IPS DF 4.7 (cell line): ENCODE measurements at regions not wholly inside any gene's neighbourhood (a gene's known extent, or its start where the extent isn't known, plus 50 kb on each side); places are given as distances from the start of the nearest gene placed in this dataset.

ENCODE experiments used
- DNase-seq: peaks from one replicate; pipeline ENCODE4 v3.0.0-alpha.2; 2013; ENCODE audit warnings: low spot score; ENCODE audit errors: extremely low read depth

DNA sequence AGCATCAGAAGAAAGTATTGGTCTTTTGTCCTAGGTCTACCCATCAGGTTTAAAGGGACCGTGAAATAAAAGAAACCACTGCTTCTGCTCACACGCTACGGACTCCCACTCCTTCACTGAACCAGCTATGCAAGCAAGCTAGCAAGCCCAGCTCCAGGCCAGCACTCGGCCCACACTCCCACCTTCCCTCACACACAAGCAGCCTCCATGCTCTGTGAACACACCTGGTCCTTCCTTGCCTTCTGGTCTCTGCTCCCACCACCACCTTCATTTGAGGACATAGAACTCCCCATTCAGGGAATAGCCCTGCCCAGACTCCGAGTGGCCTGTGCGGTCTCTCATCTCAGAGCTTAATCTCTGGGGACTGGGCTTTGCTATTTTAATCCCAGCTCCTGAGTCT is 436.4 kb upstream of the CDH4 start:
- DNase-seq: no peak

DNA sequence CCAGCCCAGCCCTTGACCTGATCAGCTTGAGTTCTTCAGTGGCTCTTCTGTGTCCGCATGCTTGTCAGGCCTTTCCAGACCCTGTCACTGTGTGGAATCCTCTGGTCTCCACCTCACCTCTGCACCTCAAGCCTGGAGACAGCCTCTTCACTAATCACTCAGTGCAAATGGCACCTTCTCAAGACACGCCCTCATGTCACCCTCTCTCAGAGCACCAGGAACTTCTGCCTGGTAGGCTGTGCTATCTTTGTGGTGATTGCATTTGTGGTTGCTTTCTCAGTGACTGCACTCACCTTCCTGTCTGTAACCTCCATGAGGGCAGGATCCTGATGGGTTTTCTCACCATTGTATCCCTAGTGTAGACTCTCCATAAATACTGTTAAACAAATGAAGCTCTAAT is 435.2 kb upstream of the CDH4 start:
- DNase-seq: no peak

DNA sequence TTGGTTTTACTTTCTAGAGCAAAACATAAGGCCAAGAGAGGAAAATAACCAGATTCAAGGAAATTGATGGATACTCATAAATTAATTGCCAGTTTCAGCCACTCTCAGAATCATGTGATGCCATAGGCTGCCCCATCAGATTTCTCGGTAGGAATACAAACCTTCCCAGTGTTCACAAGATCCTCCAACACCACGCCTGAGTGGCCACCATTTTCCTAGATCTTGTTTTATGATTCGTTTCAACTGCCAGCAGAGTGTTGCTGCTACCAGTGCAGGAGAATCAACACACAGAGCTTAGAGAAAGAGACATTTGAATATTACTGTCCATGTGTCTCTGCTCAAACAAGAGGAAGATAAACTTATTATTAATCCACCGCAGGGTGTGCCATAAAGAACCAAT is 434.2 kb upstream of the CDH4 start:
- DNase-seq: no peak

DNA sequence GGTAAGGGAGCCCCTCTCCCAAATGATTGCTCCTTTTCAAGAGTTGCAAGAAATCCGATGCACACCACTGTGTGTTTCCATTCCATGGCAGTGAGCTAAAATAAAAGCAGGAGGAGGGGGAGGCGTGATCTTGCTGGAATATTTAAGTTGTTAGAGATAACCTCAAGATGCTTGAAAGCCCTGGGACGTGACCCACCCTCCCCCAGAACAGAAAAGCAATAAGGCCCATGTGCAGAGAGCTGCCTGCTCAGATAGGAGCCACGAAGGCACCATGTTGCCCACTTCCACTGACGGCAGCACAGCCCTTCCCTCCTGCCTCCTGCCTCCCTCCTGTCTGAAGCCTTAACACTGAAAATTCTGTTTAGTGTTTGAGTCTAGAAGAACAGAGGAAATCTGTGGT is 432.6 kb upstream of the CDH4 start:
- DNase-seq: no peak

DNA sequence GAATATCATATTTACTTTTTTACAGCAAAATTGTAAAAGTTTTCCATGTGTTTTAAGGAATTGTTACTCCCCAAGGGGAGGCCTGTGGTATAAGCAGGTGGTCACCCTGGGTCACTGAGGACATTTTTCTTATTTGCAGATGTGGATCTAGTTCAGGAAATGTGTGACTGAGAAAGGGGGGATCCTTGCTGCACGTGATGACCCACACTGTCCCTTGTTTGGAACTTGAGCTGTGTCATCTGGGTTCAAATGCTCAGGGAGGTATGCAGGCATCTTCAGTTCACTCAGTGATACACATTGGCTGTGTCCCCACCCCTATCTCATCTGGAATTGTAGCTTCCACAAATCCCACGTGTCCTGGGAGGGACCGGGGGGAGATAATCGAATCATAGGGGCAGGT is 431.9 kb upstream of the CDH4 start:
- no peak for DNase-seq

DNA sequence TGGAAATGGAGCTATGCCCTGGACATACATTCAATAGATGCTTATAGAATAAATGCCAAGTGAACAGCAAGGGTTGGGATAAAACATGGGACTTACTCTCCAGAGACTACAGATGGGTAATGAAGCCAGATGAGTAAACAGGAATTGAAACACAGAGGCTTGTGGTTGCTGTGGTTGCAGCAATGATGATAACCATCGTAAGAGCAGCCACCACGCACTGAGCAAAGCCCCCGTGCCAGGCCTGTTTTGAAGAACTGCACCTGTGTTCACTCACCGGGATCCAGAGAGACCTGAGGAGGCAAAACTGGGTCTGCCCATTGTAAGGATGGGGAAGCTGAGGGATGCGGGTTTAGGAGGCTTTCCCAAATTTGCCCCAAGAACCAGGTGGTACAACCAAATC is 431.1 kb upstream of the CDH4 start:
- no peak for DNase-seq

DNA sequence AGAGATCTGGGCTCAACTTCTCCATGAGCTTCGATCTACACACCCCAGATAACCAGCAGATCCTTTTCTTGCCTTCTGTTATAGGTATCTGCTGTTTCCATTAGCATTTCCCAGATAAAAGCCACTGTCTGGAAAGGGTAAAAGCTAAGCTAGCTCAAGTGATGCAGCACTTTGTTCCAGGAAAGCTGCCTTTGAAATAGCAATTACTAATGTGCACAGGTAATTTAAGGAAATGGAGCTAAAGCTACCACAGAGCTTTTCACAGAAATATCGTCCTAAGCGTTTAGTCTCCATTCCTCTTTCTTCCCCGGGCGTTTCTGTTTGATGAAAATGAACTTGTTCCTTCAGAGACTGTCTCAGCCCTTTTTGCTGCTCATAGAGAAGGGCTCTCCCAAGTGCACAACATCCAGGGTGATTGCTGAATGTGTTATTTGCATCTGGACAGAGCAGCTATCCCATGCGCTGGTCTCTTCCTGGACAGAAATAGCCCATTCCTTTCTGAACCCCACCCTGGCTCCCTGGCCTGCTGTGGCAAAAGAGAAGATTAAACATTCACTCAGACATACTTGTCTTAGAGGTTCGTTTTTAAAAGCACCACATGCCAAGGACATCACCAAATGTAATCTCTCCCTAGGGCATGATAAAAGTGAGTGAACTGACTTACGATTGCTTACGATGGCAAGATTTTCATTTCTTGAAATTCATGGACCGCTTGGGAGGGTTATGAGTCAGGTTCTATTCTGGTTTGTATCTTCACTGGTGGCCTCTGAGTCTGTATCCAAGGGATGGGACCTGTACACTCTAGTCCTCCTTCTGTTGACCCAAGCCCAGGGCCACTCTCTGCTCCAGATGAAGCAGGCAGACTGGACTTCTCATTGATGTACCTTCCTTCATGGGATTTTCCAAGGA is 429.1 kb upstream of the CDH4 start:
- DNase-seq: no peak

DNA sequence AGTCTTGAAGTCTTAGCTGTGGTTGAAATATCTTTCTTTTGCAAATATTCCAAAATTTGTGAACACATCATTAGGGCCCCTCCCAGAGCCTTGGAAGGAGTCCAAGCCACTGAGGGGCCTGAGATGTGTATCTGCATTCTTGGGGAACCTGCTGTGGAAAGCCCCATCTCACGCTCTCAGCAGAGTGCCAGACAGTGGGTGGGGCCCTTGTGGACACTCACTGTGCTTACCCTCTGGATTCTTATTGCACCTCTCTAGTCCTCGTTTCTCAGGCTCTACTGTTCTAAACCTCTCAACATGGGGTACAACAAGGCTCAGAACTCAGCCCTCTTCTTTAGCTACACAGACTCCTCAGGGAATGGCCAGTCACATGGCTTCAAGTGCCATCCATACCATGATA is 416.2 kb upstream of the CDH4 start:
- no peak for DNase-seq

DNA sequence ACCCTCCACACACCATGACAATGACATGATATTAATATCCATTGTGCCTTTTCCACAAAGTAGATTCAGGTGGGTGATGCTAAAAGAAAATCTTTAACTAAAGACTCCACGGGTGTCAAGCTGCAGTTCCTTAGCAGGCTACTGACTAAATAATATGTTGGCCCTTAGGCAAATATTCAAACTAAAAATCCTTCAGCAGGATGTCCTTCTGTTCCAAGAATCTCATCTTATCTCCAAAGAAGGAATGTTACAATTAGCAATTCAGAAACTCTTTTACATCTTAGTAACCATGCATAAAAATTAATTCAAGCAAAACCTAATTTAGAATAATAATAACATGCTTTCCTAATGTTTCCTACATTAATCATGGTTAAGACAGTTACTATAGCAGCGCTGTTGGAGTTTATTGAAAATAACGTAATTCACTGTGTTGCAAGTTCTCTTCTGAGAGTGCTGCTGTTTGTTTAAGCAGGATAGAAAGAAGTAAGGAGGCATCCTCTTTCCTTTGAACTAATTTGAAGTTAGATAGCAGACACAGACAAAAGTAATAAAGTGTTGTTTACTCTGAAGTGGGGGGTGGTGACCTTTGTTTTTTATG is 414.8 kb upstream of the CDH4 start:
- DNase-seq: no peak

DNA sequence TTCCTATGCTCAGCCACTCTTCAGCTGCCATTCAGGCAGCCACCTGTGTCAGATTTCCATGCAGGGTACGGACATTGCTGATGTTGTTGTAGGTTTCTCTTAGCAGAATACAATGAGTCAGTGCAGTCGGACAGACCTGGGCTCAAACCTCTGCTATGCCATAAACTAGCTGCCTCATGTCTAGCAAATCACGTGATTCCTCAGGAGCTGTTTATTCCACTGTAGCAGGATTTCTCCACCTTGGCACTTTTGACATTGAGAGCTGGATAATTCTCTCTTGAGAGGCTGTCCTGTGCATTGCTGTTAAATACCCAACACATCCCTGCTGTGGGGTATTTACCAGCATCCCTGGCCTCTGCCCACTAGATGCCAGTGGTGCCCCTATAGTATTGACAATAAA is 413.8 kb upstream of the CDH4 start:
- no peak for DNase-seq

DNA sequence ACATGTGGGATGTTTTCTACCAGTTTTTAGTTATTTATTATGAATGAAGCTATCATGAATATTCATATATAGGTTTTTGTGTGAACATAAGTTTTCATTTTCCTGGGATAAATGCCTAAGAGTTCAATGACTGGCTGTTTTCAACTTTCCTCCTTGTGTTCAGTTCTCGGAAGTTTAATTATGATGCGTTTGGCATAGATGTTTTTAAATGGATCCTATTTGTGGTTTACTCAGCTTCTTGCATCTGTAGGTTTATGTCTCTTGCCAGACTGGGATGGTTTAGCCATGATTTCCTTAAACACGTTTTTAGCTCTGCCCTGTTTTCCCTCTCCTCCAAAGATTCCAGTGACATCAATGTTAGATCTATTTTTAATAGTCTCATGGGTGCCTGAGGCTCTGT is 411.1 kb upstream of the CDH4 start:
- DNase-seq: no peak

DNA sequence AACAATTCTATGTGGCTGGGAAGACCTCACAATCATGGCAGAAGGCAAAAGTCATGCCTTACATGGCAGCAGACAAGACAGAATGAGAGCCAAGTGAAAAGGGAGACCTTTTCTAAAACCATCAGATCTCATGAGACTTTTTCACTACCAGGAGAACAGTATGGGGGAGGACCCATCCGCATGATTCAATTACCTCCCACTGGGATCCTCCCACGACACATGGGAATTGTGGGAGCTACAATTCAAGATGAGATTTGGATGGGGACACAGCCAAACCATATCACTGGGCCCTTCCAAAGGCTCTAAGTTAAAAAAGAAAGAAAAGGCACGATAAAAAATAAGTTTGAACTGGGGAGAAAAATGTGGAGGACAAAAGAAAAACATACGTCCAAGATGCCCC is 406.9 kb upstream of the CDH4 start:
- DNase-seq: no peak

DNA sequence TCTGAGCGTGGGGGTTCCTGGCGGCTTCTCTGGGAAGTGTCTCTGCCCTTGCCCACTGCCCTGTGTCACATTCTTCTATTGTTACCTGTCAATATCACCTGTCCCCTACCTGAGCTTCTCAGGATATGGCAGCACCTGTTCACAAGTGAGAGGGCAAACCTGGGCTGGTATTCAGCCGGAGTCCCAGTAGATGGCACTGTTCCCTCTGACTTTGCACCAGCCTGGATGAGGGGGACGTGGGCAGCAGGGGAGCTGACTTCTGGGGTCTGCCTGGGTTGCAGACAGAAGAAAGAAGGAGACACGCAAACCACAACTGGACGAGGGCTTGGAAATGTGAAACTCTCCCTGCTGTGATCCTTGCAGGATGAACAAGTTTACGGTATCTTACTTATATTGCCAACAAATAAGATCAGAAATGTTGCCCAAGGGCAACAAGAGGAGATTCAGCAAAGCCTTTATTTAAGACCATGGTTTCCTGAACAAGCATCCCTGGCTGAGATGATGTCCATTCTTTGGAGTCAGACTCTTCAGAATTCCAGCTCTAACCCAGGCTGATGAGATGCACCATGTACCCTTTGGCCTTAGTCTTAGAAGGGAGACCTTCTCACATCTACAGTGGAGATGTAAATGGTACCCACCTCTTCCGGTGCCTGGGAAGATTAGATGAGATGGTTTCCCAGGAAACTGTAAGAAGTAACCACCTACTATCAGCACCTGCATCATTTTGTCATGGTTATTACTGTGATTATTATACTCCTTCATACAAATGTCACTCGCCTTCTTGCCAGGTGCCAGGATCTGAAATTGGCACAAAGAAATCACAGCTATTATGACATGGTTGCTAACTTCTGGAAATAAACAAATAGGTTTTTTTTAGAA is 400.0 kb upstream of the CDH4 start:
- peak; percentile 44 for DNase-seq

DNA sequence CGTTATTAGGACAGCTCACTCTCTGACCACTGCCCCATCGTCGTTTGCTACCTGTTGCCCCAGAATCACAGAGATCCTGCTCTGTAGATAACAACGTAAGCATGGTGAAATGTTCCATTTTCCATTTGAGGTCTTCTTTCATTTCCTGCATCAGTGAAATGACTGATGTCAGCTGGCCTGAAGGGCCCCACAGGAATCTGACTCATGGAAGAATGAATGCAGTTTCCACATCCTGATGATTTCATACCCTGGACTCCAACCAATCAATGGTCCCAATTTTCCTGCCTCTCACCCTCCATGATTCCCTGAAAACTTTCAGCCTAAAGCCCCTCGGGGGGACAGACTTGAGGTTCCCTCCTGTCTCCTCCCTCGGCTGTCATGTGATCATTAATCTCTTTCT is 394.4 kb upstream of the CDH4 start:
- no peak for DNase-seq

DNA sequence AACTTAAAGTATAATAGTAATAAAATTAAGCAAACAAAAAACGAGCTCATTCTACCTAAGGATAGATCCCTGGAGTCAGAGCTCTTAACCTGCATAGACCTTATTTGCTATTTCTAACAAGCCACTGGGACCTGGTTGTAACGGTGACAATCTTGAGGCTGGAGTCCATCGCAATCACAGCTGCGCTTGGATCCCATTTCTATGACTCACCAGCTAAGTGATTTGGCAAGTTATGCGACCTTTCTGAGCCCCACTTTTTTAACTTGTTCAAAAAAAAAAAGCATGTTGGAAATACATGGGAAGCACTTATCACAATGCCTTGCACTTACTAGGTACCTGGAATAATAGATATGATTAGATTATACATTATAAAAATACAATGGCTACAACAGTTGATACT is 389.5 kb upstream of the CDH4 start:
- DNase-seq: no peak

DNA sequence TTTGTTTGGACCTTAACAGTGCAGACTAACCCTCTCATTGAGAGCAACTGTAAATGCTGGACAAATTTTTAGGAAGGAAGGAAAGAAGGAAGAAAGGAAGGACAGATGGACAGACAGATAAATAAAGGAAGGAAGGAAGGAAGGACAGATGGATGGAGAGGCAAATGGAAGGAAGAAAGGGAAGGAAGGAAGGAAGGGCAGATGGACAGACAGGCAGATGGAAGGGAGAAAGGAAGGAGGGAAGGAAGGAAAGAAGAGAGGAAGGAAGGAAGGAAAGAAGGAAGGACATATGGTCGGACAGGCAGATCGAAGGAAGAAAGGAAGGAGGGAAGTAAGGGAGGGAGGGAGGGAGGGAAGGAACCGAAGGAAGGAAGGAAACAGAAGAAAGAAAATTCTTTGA is 388.5 kb upstream of the CDH4 start:
- no peak for DNase-seq

DNA sequence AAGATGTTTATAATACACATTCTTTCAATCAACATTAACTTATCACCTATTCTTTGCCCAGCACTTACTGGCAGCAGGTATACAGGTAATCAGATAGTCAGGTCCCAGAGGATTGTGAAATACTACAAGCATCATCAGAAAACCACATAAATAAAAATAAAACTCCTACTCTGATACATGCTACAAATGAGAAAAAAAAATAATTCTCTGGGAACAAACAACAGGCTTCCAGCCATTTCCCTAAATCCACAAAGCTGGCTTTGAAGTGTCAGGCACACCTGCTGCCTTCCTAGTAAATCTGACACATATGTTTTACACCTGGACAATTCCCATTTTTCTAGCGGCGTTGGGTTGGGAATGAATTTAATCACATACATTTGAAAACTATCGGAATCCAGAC is 384.5 kb upstream of the CDH4 start:
- no peak for DNase-seq

DNA sequence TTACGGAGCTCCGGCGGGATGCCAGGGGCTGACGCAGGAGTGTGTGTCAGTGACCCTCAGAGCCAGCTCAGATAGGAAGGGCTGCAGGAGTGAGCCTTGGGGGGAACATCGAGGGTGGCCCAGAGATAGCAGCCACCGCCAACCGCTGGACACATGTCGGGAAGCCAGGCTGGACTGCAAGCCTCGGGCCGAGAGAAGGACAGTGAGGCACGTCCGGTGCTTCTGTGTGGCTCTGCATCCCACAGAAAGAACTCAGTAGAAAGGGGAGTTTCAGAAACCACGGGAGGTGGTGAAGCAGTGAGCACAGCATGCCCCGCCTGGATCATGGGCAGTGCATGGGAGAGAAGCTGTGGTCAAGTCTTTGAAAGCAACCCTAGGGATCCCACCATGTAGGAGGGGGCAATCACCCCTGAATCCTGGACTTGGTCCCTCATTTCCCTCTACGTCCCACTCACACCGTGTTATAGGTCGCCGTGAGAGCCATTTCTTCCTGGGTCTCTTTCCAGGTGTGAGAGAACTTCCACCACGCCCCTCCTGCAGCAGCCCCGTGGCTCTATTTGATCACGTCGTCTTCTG is 383.7 kb upstream of the CDH4 start:
- DNase-seq: no peak

DNA sequence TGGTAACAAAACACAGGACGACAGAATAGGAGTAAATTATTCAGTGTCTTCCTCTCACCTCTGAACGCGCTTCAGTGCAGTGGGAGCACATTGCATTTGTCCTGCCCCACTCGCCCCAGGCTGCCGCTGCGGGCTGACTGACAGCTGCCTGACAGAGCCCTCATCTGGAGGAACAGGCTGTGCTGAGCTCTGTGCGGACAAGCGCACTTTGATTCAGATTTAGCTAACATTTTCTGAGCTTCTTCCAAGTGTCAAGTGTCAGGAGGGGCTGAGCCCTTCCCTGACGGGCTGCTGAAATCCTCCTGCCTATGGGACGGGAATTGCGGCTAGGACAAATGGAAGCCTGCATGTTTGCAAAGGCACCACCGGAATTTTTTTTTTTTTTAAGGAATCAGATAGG is 383.0 kb upstream of the CDH4 start:
- DNase-seq: no peak

DNA sequence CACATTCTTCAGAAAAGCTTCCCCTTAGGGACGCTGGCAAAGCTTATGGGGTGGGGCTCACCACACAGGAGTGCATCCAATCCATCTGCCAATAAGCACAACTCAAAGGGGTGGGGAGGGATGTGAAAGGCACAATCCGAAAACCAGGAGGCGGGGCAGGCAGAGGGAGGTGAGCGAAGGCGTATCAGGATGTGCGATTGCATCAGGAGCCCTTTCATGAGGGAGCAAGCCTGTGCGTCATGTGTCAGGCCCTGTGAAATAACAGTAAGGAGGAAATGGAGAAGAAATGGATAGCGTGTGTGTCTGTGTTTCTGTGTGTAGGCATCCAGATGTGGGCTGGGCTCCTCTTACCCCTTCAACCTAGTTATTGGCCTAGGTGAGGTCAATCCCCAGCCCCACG is 382.4 kb upstream of the CDH4 start:
- no peak for DNase-seq

DNA sequence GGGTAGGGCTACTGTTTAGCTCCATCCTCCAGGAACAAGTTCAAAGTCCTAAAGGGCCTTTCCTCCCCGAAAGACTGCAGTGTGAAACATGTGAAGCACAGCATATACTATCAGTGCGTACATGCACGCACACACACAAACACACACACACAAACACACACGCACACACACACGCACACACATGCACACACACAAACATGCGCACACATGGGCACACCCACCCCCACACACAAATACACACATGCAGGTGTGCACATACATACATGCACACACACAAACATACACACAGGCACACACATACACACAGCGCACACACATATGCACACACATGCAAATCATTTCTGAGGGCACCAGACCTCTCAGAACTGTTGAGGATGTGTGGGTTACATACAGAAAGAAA is 382.0 kb upstream of the CDH4 start:
- no peak for DNase-seq

DNA sequence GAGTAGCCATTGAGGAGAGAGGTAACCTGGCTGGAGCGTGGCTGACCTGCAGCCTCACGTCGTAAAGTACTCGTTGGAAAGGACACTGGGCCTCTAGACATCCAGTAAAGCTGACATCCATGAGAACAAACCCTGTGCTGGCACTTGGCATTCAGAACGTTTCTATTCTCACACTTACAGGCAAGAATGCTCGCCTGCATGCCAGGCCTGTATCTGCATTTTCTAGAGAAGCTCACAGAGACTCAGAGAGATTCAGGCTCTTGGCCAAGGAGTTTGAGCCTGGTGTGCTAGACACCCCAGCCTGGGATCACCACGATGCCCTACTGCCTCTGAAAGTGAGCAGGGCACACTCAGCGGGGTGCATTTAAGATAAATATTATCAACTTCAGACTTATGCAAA is 379.8 kb upstream of the CDH4 start:
- DNase-seq: no peak
